H9 (cell line): ENCODE measurements at regions not wholly inside any gene's neighbourhood (a gene's known extent, or its start where the extent isn't known, plus 50 kb on each side); places are given as distances from the start of the nearest gene placed in this dataset.

Experiments used
- DNase-seq: peaks from one replicate; pipeline ENCODE4 v3.0.0-alpha.2; 2017
- H2AFZ ChIP-seq: one replicate; pipeline ENCODE4 v1.6.1; 2013; ENCODE audit warnings: mild to moderate bottlenecking, low read length, control low read depth, moderate library complexity
- H2AK5ac ChIP-seq: 2 replicates; pipeline ENCODE4 v1.6.1; 2013; ENCODE audit warnings: low read length, control low read depth, mixed read lengths; ENCODE audit not compliant: insufficient read length
- H2BK120ac ChIP-seq: one replicate; pipeline ENCODE4 v1.6.1; 2013; ENCODE audit warnings: low read depth, mild to moderate bottlenecking, low read length, control low read depth, inconsistent platforms; ENCODE audit not compliant: poor library complexity, severe bottlenecking
- H2BK12ac ChIP-seq: 2 replicates; pipeline ENCODE4 v1.6.1; 2013; ENCODE audit warnings: low read length, control low read depth, mixed read lengths, low read depth; ENCODE audit not compliant: insufficient read length
- H2BK15ac ChIP-seq: 2 replicates; pipeline ENCODE4 v1.6.1; 2013; ENCODE audit warnings: low read depth, low read length, control low read depth
- H2BK20ac ChIP-seq: one replicate; pipeline ENCODE4 v1.6.1; 2013; ENCODE audit warnings: low read depth, mild to moderate bottlenecking, low read length, control low read depth, inconsistent platforms; ENCODE audit not compliant: poor library complexity, severe bottlenecking
- H2BK5ac ChIP-seq: 2 replicates; pipeline ENCODE4 v1.6.1; 2013; ENCODE audit warnings: low read length, control low read depth, mixed read lengths; ENCODE audit not compliant: insufficient read length
- H3K14ac ChIP-seq: 2 replicates; pipeline ENCODE4 v1.6.1; 2013; ENCODE audit warnings: low read length, control low read depth; ENCODE audit not compliant: insufficient read depth
- H3K18ac ChIP-seq: 2 replicates; pipeline ENCODE4 v1.6.1; 2013; ENCODE audit warnings: low read depth, mild to moderate bottlenecking, mixed read lengths, low read length, control low read depth; ENCODE audit not compliant: insufficient read length
- H3K23ac ChIP-seq: 2 replicates; pipeline ENCODE4 v1.6.1; 2013; ENCODE audit warnings: low read length, control low read depth, mixed read lengths, low read depth; ENCODE audit not compliant: insufficient read length
- H3K23me2 ChIP-seq: 2 replicates; pipeline ENCODE4 v1.6.1; 2013; ENCODE audit warnings: low read depth, mild to moderate bottlenecking, mixed read lengths, low read length, control low read depth; ENCODE audit not compliant: insufficient read length, poor library complexity, severe bottlenecking
- H3K27ac ChIP-seq: 2 replicates; pipeline ENCODE4 v1.5.1; 2013; ENCODE audit warnings: low read length, control low read depth, mixed read lengths, low read depth; ENCODE audit not compliant: insufficient read length
- H3K27me3 ChIP-seq: 2 replicates; pipeline ENCODE4 v1.6.1; 2013; ENCODE audit warnings: low read length, control low read depth, inconsistent platforms; ENCODE audit not compliant: insufficient read depth
- H3K4ac ChIP-seq: 2 replicates; pipeline ENCODE4 v1.6.1; 2013; ENCODE audit warnings: low read depth, mild to moderate bottlenecking, control low read depth, inconsistent platforms, low read length, moderate library complexity
- H3K4me1 ChIP-seq: 2 replicates; pipeline ENCODE4 v1.6.1; 2013; ENCODE audit warnings: low read length, control low read depth, inconsistent platforms; ENCODE audit not compliant: insufficient read depth
- H3K4me2 ChIP-seq: 2 replicates; pipeline ENCODE4 v1.6.1; 2013; ENCODE audit warnings: low read length, control low read depth, mixed read lengths; ENCODE audit not compliant: insufficient read length, insufficient read depth
- H3K56ac ChIP-seq: 2 replicates; pipeline ENCODE4 v1.6.1; 2013; ENCODE audit warnings: low read depth, mild to moderate bottlenecking, mixed read lengths, low read length, control low read depth; ENCODE audit not compliant: insufficient read length
- H3K79me1 ChIP-seq: 2 replicates; pipeline ENCODE4 v1.6.1; 2013; ENCODE audit warnings: low read depth, mild to moderate bottlenecking, moderate library complexity, low read length, control low read depth, inconsistent platforms; ENCODE audit not compliant: insufficient read depth, poor library complexity, severe bottlenecking
- H3K79me2 ChIP-seq: 2 replicates; pipeline ENCODE4 v1.6.1; 2013; ENCODE audit warnings: low read length, control low read depth, inconsistent platforms; ENCODE audit not compliant: insufficient read depth
- H3K9ac ChIP-seq: 2 replicates; pipeline ENCODE4 v1.6.1; 2013; ENCODE audit warnings: low read length, control low read depth, mixed read lengths; ENCODE audit not compliant: insufficient read length; ENCODE audit errors: extremely low read depth
- H3K9me3 ChIP-seq: one replicate; pipeline ENCODE4 v1.6.1; 2013; ENCODE audit warnings: low read depth, low read length, inconsistent platforms; ENCODE audit not compliant: control insufficient read depth
- H3T11ph ChIP-seq: one replicate; pipeline ENCODE4 v1.6.1; 2013; ENCODE audit warnings: mild to moderate bottlenecking, low read length, control low read depth, inconsistent platforms
- H4K20me1 ChIP-seq: one replicate; pipeline ENCODE4 v1.6.1; 2013; ENCODE audit not compliant: control insufficient read depth, insufficient read length, insufficient read depth
- H4K5ac ChIP-seq: 2 replicates; pipeline ENCODE4 v1.6.1; 2013; ENCODE audit warnings: low read depth, mild to moderate bottlenecking, mixed read lengths, low read length, control low read depth; ENCODE audit not compliant: insufficient read length
- H4K8ac ChIP-seq: replicated peaks from 2 replicates; pipeline ENCODE4 v1.6.1; 2013; ENCODE audit warnings: low read length, control low read depth, mixed read lengths, low read depth; ENCODE audit not compliant: insufficient read length
- H4K91ac ChIP-seq: 2 replicates; pipeline ENCODE4 v1.6.1; 2013; ENCODE audit warnings: low read depth, mild to moderate bottlenecking, moderate library complexity, mixed read lengths, low read length, control low read depth; ENCODE audit not compliant: insufficient read length
- H3K27ac Mint-ChIP-seq, 3 experiments: 2 replicates in 2 of 3; 3 replicates in 1 of 3; pipeline ENCODE4 v1.8.0; 2020 to 2021; ENCODE audit warnings: mixed read lengths in 3 of 3, mild to moderate bottlenecking in 1 of 3, moderate library complexity in 1 of 3
- H3K27me3 Mint-ChIP-seq: 2 replicates; pipeline ENCODE4 v1.8.0; 2021; ENCODE audit warnings: low read depth, mild to moderate bottlenecking, moderate library complexity, mixed read lengths
- H3K36me3 Mint-ChIP-seq, 3 experiments: 2 replicates in 2 of 3; 3 replicates in 1 of 3; pipeline ENCODE4 v1.8.0; 2020 to 2021; ENCODE audit warnings: low read depth in 3 of 3, mixed read lengths in 3 of 3; ENCODE audit not compliant: insufficient read depth in 1 of 3
- H3K4me1 Mint-ChIP-seq, 2 experiments: 2 replicates each; pipeline ENCODE4 v1.8.0; 2020; ENCODE audit warnings: mixed read lengths in 2 of 2
- H3K4me3 Mint-ChIP-seq, 2 experiments: 2 replicates in 1 of 2; 3 replicates in 1 of 2; pipeline ENCODE4 v1.8.0; 2020 to 2021; ENCODE audit warnings: mild to moderate bottlenecking in 2 of 2, mixed read lengths in 2 of 2, moderate library complexity in 1 of 2
- H3K9me3 Mint-ChIP-seq, 2 experiments: 2 replicates in 1 of 2; 3 replicates in 1 of 2; pipeline ENCODE4 v1.8.0; 2020; ENCODE audit warnings: mild to moderate bottlenecking in 2 of 2, mixed read lengths in 2 of 2, moderate library complexity in 1 of 2
- WGBS: extraction: QIAGEN DNeasy Blood & Tissue Kit; methylation state at CpG from one replicate; pipeline ENCODE4 v1.1.7; 2013; ENCODE audit warnings: missing lambda C conversion rate, low lambda C conversion rate, mixed read lengths; ENCODE audit not compliant: insufficient read length; ENCODE audit errors: extremely low coverage; 5-methylcytosine and 5-hydroxymethylcytosine counted together
- TF ChIP-seq, protein P1 (sequence below): fragments of 200-600 bp; sonication (generic); conservative IDR thresholded peaks from 3 replicates; pipeline ENCODE4 v1.8.0; 2021; ENCODE audit warnings: antibody characterized with exemption, mild to moderate bottlenecking

DNA sequence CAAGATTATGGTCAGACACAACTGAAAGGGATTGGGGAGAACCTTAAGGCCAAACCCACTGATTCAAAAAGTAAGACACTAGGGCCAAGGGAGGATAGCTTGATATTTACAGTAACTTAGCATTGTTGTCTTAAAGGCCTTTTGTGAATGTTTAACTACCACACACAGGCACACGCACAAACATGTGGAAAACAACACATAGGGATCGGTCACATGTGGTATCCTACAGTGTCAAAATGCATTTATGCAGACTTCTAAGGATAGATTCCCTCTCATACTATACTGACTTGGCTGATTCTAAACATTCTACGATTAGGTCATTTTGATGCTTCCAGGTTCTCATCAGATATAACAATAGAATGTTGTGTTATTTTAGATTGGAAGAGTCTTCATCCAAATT, 638.9 kb upstream of the LRRTM1 start:
- no peaks in the 10 kb centered on the region for H3K9me3 Mint-ChIP-seq
- WGBS, result no CpG with 5 or more reads among the region's 3 CpGs
- H4K5ac ChIP-seq, result no peak overlapping the region

More for the DNA sequence above, 638.9 kb upstream of the LRRTM1 start:
- no peak overlapping the region for H4K91ac ChIP-seq
- no peaks in the 10 kb centered on the region for H3K23me2 ChIP-seq
- no peaks in the 10 kb centered on the region for H3K4me1 ChIP-seq
- no peak overlapping the region for H3K14ac ChIP-seq
- no peak overlapping the region for H3K27ac Mint-ChIP-seq
- H3K4me2 ChIP-seq, result no peak overlapping the region
- no peak overlapping the region for H3K4me3 Mint-ChIP-seq
- no peaks in the 10 kb centered on the region for H3K27me3 Mint-ChIP-seq
- no peak overlapping the region for H4K8ac ChIP-seq
- no peak overlapping the region for H3K23ac ChIP-seq
- H4K20me1 ChIP-seq, result no peaks in the 10 kb centered on the region
- no peak overlapping the region for H2BK15ac ChIP-seq
- H3K27me3 ChIP-seq, result no peaks in the 10 kb centered on the region
- H3K36me3 Mint-ChIP-seq, result no peaks in the 10 kb centered on the region
- no peaks in the 10 kb centered on the region for H3K79me1 ChIP-seq
- no peak overlapping the region for H3K27ac ChIP-seq
- H3K4me1 Mint-ChIP-seq, result no peaks in the 10 kb centered on the region
- H3K18ac ChIP-seq, result no peak overlapping the region
- no peak overlapping the region for H3K9ac ChIP-seq
- no peak overlapping the region for H2AK5ac ChIP-seq
- H2BK5ac ChIP-seq, result no peak overlapping the region
- no peak for DNase-seq
- H2BK20ac ChIP-seq, result no peak overlapping the region
- H2BK12ac ChIP-seq, result no peak overlapping the region
- no peak overlapping the region for H3T11ph ChIP-seq
- no peak overlapping the region for H3K4ac ChIP-seq
- TF ChIP-seq, protein P1, sequence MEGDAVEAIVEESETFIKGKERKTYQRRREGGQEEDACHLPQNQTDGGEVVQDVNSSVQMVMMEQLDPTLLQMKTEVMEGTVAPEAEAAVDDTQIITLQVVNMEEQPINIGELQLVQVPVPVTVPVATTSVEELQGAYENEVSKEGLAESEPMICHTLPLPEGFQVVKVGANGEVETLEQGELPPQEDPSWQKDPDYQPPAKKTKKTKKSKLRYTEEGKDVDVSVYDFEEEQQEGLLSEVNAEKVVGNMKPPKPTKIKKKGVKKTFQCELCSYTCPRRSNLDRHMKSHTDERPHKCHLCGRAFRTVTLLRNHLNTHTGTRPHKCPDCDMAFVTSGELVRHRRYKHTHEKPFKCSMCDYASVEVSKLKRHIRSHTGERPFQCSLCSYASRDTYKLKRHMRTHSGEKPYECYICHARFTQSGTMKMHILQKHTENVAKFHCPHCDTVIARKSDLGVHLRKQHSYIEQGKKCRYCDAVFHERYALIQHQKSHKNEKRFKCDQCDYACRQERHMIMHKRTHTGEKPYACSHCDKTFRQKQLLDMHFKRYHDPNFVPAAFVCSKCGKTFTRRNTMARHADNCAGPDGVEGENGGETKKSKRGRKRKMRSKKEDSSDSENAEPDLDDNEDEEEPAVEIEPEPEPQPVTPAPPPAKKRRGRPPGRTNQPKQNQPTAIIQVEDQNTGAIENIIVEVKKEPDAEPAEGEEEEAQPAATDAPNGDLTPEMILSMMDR, result no peak
- no peak overlapping the region for H2AFZ ChIP-seq
- H3K79me2 ChIP-seq, result no peaks in the 10 kb centered on the region
- no peak overlapping the region for H3K56ac ChIP-seq
- no peak overlapping the region for H2BK120ac ChIP-seq
- no peaks in the 10 kb centered on the region for H3K9me3 ChIP-seq
